Upper lobe of left lung (tissue), 4 donors: ENCODE measurements at regions not wholly inside any gene's neighbourhood (a gene's known extent, or its start where the extent isn't known, plus 50 kb on each side); places are given as distances from the start of the nearest gene placed in this dataset.

Experiments
- CTCF ChIP-seq, 6 experiments: fragments of 450-650 bp in 4 of 6; fragments of 200-600 bp in 2 of 6; sonication (generic) in 2 of 6; IDR thresholded peaks; one replicate each; pipeline ENCODE4 v1.5.1; 2016 to 2019; ENCODE audit warnings: antibody characterized with exemption in 6 of 6
- EP300 ChIP-seq, 4 donors: sonication (generic); formaldehyde crosslinking; IDR thresholded peaks; one replicate each; pipeline ENCODE4 v1.5.1; 2017; ENCODE audit warnings: antibody characterized with exemption in 4 of 4, control low read depth in 2 of 4
- POLR2A ChIP-seq, 4 donors: fragments of 450-650 bp; IDR thresholded peaks; one replicate each; pipeline ENCODE4 v1.5.1; 2016 to 2017; ENCODE audit warnings: antibody characterized with exemption in 4 of 4, mild to moderate bottlenecking in 2 of 4
- POLR2AphosphoS5 ChIP-seq, 2 donors: sonication (generic); formaldehyde crosslinking; IDR thresholded peaks; one replicate each; pipeline ENCODE4 v1.5.1; 2017; ENCODE audit warnings: antibody characterized with exemption in 2 of 2

- TF ChIP-seq CTCF (IDR thresholded peaks at IDR 0.05) (no peak), POLR2AphosphoS5 (IDR thresholded peaks at IDR 0.05) (no peak), POLR2A (IDR thresholded peaks at IDR 0.05) (no peak), EP300 (IDR thresholded peaks at IDR 0.05) (no peak)
These were observed 969.6 kb upstream of the TMEM132C start for GRCh38 chr12:127297327-127297726.
